HG03064 (cell line): ENCODE measurements at regions not wholly inside any gene's neighbourhood (a gene's known extent, or its start where the extent isn't known, plus 50 kb on each side); places are given as distances from the start of the nearest gene placed in this dataset.

Experiments used
- ATAC-seq: cut with Tn5 transposase; IDR thresholded peaks from one replicate; pipeline ENCODE4 v1.9.1; 2021; ENCODE audit warnings: low read depth; ENCODE audit not compliant: unreplicated experiment

GRCh38 chr12:93149229-93149628 is 220.1 kb upstream of the EEA1 start:
- no peak for ATAC-seq

DNA sequence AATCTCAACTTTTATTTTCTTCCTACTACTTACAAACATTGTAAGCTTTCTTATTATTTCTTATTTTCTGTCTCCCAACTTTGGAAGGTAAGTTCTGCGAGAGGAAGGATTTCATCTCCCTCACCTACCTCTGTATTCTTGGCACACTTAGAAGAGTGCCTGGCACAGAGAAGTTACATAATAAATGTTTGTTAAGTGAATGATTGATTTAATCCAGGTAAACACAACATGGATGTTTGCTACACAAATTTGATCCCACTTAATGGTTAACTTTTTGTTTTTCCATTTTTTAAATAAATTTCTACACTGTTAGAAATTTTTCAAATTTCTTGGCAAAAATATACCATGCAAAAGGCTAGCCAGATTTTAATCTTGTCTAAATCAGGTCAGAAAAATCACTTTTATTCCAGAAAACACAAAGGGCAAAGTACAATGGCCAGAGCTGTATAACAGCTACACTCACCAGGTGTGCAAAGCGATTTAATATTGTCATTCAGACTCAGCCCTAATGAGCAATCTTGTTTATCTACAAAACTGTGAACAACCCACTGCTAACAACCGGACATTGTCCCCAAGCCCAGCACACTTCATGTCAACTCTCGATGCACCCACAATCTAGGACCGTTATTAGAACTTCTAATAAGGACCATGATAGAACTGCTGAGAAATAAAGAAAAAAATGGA is 222.1 kb upstream of the EEA1 start:
- no peak for ATAC-seq

- no peak for ATAC-seq
These were observed 223.5 kb upstream of the EEA1 start for GRCh38 chr12:93152617-93153016.

- no peak for ATAC-seq
These were observed 224.2 kb upstream of the EEA1 start for GRCh38 chr12:93153321-93153720.

GRCh38 chr12:93154096-93154728 is 223.5 kb upstream of the NUDT4 start:
- ATAC-seq: no peak

- ATAC-seq: no peak
These were observed 222.8 kb upstream of the NUDT4 start for GRCh38 chr12:93154753-93155480.

DNA sequence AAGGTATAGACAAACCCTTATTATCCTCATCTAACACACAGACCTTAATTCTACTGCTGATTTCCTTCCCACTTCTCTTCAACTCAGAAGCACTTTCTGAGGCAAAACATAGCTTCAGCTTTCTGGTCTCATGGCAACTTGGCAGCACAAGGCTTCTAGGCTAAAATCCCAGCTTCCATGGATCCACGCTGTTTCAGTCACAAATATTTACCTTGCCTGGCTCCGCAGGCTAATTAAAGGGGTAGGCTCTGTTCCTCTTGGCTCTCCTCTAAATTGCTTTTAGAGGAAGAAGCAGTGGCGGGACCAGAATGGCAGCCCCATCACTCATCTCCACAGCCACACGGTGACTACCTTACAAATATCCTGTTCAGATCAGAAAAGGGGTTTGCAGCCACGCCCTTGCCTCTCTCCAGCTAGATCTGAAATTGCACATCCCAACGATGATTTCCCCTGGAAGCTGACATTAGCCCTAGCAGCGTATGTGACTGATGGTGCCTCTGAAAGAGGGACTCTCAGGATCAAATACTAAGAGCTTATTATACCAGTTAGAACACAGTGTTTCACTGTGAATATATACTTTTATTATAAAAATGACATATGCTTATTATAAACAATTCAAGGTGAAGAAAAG is 221.5 kb upstream of the NUDT4 start:
- no peak for ATAC-seq

GRCh38 chr12:93157279-93157678 is 220.4 kb upstream of the NUDT4 start:
- ATAC-seq: no peak

DNA sequence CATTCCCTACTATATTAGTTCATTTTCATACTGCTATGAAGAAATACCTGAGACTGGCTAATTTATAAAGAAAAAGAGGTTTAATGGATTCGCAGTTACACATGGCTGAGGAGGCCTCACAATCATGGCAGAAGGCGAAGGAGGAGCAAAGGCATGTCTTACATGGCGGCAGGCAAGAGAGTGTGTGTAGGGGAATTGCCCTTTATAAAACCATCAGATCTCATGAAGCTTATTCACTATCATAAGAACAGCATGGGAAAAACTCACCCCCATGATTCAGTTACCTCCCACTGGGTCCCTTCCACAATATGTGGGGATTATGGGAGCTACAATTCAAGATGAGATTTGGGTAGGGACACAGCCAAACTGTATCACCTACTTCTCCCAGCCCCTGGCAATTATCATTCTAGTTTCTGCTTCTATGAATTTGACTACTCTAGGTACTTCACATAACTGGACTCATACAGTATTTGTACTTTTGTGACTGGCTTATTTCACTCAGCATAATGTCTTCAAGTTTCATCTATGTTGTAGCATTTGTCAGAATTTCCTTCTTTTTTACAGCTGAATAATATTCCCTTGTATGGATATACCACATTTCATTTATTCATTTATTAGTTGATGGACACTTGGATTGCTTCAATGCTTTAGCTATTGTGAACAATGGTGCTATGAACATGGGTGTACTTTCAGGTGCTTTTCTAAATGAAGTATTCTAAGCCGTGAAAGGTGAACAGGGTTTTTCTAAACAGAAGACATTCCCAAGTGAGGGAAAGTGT is 219.5 kb upstream of the NUDT4 start:
- ATAC-seq: no peak

DNA sequence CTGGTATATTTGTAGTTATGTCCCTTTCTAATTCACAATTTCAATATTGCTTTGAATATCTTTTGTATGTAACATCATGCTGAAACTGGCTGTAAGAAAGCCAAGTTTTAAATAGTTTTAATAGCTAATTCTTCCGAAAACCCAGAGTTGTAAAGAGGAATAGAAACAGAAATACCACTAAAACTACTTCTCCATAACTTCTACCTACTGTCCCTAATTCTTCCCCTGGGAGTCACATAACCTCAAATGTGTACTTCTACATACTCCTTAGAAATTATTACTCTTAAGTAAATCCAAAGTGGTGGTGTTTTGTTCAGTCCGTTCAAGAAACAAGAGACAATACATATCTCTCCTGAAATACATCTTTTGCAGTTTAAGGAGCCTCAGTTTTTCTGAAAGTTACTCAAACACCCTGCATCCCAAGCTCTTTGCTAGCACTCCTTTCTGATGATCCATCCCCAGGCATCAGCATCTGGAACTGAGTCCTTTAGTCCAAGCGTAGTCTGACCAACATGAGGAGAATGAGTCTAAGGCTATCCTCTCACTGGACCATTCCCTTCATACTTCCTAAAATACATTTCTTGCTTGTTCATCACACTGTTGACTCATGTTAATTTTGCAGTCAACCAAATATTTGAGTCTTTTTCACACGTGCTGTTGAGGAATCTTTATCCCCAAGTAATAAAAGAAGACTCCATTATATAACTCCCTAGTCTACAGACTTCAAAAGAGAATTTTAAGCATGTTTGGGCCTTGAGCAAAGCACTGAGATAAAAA is 214.3 kb upstream of the NUDT4 start:
- no peak for ATAC-seq

- no peak for ATAC-seq
These were observed 213.4 kb upstream of the NUDT4 start for GRCh38 chr12:93164103-93164880.

DNA sequence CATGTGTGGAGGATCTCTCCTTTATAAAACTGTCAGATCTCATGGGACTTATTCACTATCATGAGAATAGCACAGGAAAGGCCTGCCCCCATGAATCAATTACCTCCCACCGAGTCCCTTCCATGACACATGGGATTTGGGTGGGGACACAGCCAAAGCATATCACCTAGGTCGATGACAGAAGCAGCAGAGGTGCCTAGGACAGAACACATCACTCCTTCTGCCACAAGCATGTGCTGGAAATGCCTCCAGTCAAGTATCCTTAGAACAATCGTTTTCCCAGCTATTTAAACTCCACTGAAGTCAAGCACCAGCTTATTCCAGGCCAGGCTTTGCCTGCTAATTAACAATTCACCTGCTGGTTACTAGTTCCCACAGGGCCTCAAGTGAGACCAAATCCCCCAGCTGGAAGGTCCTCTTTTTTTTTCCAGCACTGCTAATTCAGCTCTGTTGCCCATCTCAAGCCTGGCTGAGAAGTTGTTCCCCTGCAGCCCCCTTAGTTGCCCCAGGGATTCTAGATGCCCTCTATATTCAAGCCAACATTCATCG is 212.3 kb upstream of the NUDT4 start:
- ATAC-seq: no peak

- peak; percentile 60 for ATAC-seq
These were observed 211.0 kb upstream of the NUDT4 start for GRCh38 chr12:93166541-93167307.

DNA sequence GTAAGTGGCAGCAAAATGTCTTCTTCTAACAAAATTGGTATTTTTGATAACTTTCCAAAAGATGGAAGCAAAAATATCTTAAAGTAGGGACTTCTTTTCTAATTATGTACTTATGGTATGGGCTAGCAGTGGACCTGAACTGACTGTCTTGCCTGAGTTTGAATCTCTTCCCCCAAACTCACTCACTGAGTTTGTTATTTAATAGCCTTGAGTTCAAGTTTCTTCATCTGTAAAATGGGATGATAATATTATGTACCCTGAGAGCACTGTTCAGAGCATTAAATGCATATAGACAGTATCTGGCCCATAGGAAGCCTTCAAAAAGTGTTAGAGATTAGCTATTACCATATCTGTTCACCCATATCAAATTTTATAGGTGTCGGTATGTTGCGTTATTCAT is 210.4 kb upstream of the NUDT4 start:
- peak; percentile 6 for ATAC-seq

- peak; percentile 42 for ATAC-seq
These were observed 209.8 kb upstream of the NUDT4 start for GRCh38 chr12:93167841-93168492.

GRCh38 chr12:93168751-93169150 is 209.0 kb upstream of the NUDT4 start:
- ATAC-seq: no peak

GRCh38 chr12:93169536-93169935 is 208.2 kb upstream of the NUDT4 start:
- no peak for ATAC-seq

GRCh38 chr12:93170928-93171327 is 206.8 kb upstream of the NUDT4 start:
- ATAC-seq: no peak
